ENCODE measurements at regions not wholly inside any gene's neighbourhood (a gene's known extent, or its start where the extent isn't known, plus 50 kb on each side); places are given as distances from the start of the nearest gene placed in this dataset.

DNA sequence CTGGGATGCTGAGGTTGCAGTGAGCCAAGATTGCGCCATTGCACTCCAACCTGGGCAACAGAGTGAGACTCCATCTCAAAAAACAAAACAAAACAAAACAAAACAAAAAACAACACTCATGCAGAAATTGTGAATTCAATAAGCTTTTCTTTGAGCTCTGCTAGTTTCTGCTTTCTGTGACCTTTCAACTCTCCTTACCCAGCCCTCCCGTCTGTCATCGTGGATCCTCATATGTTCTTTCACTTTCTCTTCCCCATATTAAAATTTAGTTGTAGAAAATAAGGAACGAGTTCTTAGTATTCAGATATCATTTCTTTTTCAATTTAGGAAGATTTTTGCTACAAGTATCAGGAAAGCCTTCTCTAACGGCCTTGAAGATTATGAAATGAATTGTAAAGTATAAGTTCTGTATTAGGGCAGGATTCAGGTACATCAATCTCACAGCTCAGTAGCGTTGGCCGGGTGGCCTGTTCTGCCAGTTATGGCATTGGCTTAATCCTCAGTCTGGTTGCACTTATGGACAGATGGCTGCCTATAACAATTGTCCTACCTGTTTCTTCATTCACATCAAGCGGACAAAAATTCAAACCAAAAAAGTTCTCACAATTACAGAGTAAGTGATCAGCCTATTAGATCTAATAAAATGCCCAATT, 1167.0 kb downstream of the SORCS3 start:
- H3K79me2 ChIP-seq (ENCODE audit: insufficient read depth, low read length): no peaks in the 10 kb centered on the region
- no peaks in the 10 kb centered on the region for H3K4me1 ChIP-seq (ENCODE audit: insufficient read depth, low read length)
- no peak overlapping the region for H3K4me2 ChIP-seq (ENCODE audit: insufficient read depth, low read length)
- H4K20me1 ChIP-seq (ENCODE audit: insufficient read depth, low read length): no peaks in the 10 kb centered on the region
- no peak overlapping the region for H3K27ac ChIP-seq (ENCODE audit: low read depth, low read length)
- H3K36me3 ChIP-seq (ENCODE audit: insufficient read depth, low read length): no peaks in the 10 kb centered on the region
- H2AFZ ChIP-seq (ENCODE audit: low read length): no peak overlapping the region
- TF ChIP-seq, protein P1, sequence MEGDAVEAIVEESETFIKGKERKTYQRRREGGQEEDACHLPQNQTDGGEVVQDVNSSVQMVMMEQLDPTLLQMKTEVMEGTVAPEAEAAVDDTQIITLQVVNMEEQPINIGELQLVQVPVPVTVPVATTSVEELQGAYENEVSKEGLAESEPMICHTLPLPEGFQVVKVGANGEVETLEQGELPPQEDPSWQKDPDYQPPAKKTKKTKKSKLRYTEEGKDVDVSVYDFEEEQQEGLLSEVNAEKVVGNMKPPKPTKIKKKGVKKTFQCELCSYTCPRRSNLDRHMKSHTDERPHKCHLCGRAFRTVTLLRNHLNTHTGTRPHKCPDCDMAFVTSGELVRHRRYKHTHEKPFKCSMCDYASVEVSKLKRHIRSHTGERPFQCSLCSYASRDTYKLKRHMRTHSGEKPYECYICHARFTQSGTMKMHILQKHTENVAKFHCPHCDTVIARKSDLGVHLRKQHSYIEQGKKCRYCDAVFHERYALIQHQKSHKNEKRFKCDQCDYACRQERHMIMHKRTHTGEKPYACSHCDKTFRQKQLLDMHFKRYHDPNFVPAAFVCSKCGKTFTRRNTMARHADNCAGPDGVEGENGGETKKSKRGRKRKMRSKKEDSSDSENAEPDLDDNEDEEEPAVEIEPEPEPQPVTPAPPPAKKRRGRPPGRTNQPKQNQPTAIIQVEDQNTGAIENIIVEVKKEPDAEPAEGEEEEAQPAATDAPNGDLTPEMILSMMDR (IDR thresholded peaks at IDR 0.05; ENCODE audit: extremely low read depth, low read depth, low read length): no peak
- no peak for DNase-seq (ENCODE audit: insufficient read length, low spot score, missing footprints)
- no peaks in the 10 kb centered on the region for H3K27me3 ChIP-seq (ENCODE audit: insufficient read depth, low read length)
- no peak overlapping the region for H3K4me3 ChIP-seq (ENCODE audit: insufficient read depth, low read length)
- no peaks in the 10 kb centered on the region for H3K9me3 ChIP-seq (ENCODE audit: low read depth, low read length)

DNA sequence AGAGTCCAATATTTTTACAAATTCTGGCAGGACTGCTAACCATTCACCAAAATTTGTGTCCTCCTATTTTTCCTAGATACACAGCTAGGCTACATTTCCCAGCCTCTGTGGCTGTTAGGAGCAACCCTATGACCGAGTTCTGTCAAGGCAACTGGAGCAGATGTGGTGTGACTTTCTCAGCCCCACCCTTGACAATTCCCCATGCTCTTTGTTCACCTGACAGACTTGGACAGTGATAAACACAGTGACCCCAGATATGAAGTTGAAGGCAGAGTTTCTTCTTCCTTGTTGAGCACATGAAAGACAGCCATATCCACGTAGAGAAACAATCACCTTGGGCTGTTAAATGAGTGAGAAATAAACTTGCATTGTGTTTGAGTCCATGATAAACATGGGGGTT, 1162.1 kb downstream of the SORCS3 start:
- Histone ChIP-seq H4K20me1 (ENCODE audit: insufficient read depth, low read length) (no peaks in the 10 kb centered on the region), H3K4me2 (ENCODE audit: insufficient read depth, low read length) (no peak overlapping the region), H3K27me3 (ENCODE audit: insufficient read depth, low read length) (no peaks in the 10 kb centered on the region), H3K9me3 (ENCODE audit: low read depth, low read length) (no peaks in the 10 kb centered on the region), H3K27ac (ENCODE audit: low read depth, low read length) (no peak overlapping the region), H3K79me2 (ENCODE audit: insufficient read depth, low read length) (no peaks in the 10 kb centered on the region), H3K36me3 (ENCODE audit: insufficient read depth, low read length) (no peaks in the 10 kb centered on the region), H3K4me1 (ENCODE audit: insufficient read depth, low read length) (no peaks in the 10 kb centered on the region), H3K4me3 (ENCODE audit: insufficient read depth, low read length) (no peak overlapping the region), H2AFZ (ENCODE audit: low read length) (no peak overlapping the region)
- TF ChIP-seq, protein P1 (IDR thresholded peaks at IDR 0.05; ENCODE audit: extremely low read depth, low read depth, low read length): no peak
- no peak for DNase-seq (ENCODE audit: insufficient read length, low spot score, missing footprints)

- H3K4me2 ChIP-seq (ENCODE audit: insufficient read depth, low read length): no peak overlapping the region
- no peaks in the 10 kb centered on the region for H3K36me3 ChIP-seq (ENCODE audit: insufficient read depth, low read length)
- H3K4me3 ChIP-seq (ENCODE audit: insufficient read depth, low read length): no peak overlapping the region
- H3K4me1 ChIP-seq (ENCODE audit: insufficient read depth, low read length): no peaks in the 10 kb centered on the region
- no peak overlapping the region for H3K27ac ChIP-seq (ENCODE audit: low read depth, low read length)
- TF ChIP-seq, protein P1 (IDR thresholded peaks at IDR 0.05; ENCODE audit: extremely low read depth, low read depth, low read length): no peak
- no peak overlapping the region for H2AFZ ChIP-seq (ENCODE audit: low read length)
- H3K9me3 ChIP-seq (ENCODE audit: low read depth, low read length): no peaks in the 10 kb centered on the region
- no peaks in the 10 kb centered on the region for H3K79me2 ChIP-seq (ENCODE audit: insufficient read depth, low read length)
- H4K20me1 ChIP-seq (ENCODE audit: insufficient read depth, low read length): no peaks in the 10 kb centered on the region
- H3K27me3 ChIP-seq (ENCODE audit: insufficient read depth, low read length): no peaks in the 10 kb centered on the region
- no peak for DNase-seq (ENCODE audit: insufficient read length, low spot score, missing footprints)
Observed at GRCh38 chr10:105800641-105801040, 1159.6 kb downstream of the SORCS3 start.

DNA sequence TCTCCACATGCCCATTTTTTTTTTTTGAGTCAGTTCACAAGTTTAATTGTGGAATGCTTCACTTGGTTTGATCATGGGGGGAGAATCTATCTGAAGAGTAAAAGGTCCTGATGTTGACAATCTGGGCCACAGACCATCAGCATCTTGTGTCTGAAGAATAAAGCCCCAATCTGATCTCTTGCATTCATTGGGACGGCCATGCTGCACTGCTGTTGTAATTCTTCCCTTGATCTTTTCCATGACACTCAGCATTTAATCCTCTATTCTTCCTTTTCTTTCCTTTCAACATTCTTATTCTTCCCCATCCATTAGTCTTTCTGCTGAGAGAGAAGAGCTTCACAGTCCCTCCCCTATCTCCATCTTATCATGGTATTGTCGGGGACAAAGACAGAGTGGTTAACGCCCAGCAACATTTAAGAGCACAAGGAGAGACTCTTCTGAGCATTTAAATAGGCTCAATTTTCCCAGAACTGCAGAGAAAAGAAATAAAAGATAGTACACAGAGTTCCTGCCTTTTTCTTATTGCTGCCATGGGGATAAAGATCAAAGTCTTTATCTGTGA, 1157.3 kb downstream of the SORCS3 start:
- Histone ChIP-seq H3K79me2 (ENCODE audit: insufficient read depth, low read length) (no peaks in the 10 kb centered on the region), H3K4me3 (ENCODE audit: insufficient read depth, low read length) (no peak overlapping the region), H3K4me2 (ENCODE audit: insufficient read depth, low read length) (no peak overlapping the region), H4K20me1 (ENCODE audit: insufficient read depth, low read length) (no peaks in the 10 kb centered on the region), H3K9me3 (ENCODE audit: low read depth, low read length) (no peaks in the 10 kb centered on the region), H3K27me3 (ENCODE audit: insufficient read depth, low read length) (no peaks in the 10 kb centered on the region), H3K4me1 (ENCODE audit: insufficient read depth, low read length) (no peaks in the 10 kb centered on the region), H3K36me3 (ENCODE audit: insufficient read depth, low read length) (no peaks in the 10 kb centered on the region), H3K27ac (ENCODE audit: low read depth, low read length) (no peak overlapping the region), H2AFZ (ENCODE audit: low read length) (no peak overlapping the region)
- TF ChIP-seq, protein P1 (IDR thresholded peaks at IDR 0.05; ENCODE audit: extremely low read depth, low read depth, low read length): no peak
- no peak for DNase-seq (ENCODE audit: insufficient read length, low spot score, missing footprints)
